ENCODE measurements at regions not wholly inside any gene's neighbourhood (a gene's known extent, or its start where the extent isn't known, plus 50 kb on each side); places are given as distances from the start of the nearest gene placed in this dataset.

DNA sequence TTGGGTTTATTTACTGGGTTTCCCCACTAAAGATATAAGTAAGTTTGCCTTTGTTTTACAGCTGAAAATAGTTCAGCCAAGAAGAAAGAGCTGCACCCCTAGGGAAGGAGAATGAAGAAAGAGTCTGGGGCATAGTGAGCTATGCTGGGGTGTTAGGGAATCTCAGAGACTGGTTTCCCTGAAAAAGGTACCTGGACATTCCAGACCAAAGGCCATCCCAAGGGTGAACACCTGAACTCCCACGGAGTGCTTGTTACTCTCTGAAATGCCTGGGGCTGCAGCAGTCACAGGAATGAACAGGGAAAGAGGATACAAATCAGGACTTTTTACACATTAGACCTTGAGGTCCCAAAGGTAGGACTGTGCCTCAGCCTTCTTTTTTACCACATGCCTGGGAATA, 337.6 kb upstream of the SLC10A2 start:
- H3K9me3 ChIP-seq (ENCODE audit: insufficient read depth in 2 of 2, low read depth in 1 of 2, low read length in 1 of 2), result peaks cover under 1 to 6% of the 10 kb centered on the region in 2 experiments
- H3K79me1 ChIP-seq (ENCODE audit: low read depth, low read length), result no peaks in the 10 kb centered on the region
- H3K23ac ChIP-seq (ENCODE audit: insufficient read length), result no peak overlapping the region
- H2BK5ac ChIP-seq (ENCODE audit: low read depth, low read length), result peak overlapping the region; percentile 6; the same call in 1 of the 2 replicates
- H2BK20ac ChIP-seq (ENCODE audit: low read length), result no peak overlapping the region
- TF ChIP-seq JUND (IDR thresholded peaks at IDR 0.05; ENCODE audit: low read length) (no peak), SP1 (IDR thresholded peaks at IDR 0.05; ENCODE audit: low read depth, low read length) (no peak), GTF2F1 (IDR thresholded peaks at IDR 0.05; ENCODE audit: borderline replicate concordance, low read depth, low read length) (no peak), TCF12 (IDR thresholded peaks at IDR 0.05; ENCODE audit: low read depth, low read length) (no peak), CBX8 (IDR thresholded peaks at IDR 0.05; ENCODE audit: borderline replicate concordance, low read depth, low read length) (no peak), CHD1 (IDR thresholded peaks at IDR 0.05; ENCODE audit: low read depth, low read length) (no peak), RAD21 (IDR thresholded peaks at IDR 0.05 in 1 of 2, conservative IDR thresholded peaks at IDR 0.05 in 1 of 2; ENCODE audit: low read depth in 2 of 2, low read length in 2 of 2) (no peak), POLR2AphosphoS5 (IDR thresholded peaks at IDR 0.05; ENCODE audit: low read depth, low read length) (no peak)
- TF ChIP-seq, protein P1, sequence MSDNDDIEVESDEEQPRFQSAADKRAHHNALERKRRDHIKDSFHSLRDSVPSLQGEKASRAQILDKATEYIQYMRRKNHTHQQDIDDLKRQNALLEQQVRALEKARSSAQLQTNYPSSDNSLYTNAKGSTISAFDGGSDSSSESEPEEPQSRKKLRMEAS (IDR thresholded peaks at IDR 0.05), result no peak
- H2AFZ ChIP-seq (ENCODE audit: low read length), result no peak overlapping the region
- H3K79me2 ChIP-seq (ENCODE audit: control insufficient read depth in 1 of 2, insufficient read depth in 2 of 2, low read length in 2 of 2), result no peaks in the 10 kb centered on the region
- no peak for FAIRE-seq
- H2BK12ac ChIP-seq (ENCODE audit: low read depth, low read length), result no peak overlapping the region
- H2BK15ac ChIP-seq (ENCODE audit: low read length), result no peak overlapping the region
- no peaks in the 10 kb centered on the region for H3K27me3 ChIP-seq (replicated peaks in 1 of 4; ENCODE audit: control insufficient read depth in 3 of 4, extremely low read depth in 1 of 4, insufficient read depth in 3 of 4, low read length in 3 of 4)
- ChIA-PET CTCF (ENCODE audit: partially characterized antibody) (no interaction called here), POLR2A (ENCODE audit: partially characterized antibody) (no interaction called here)
- no peak overlapping the region for H3K9ac ChIP-seq (replicated peaks in 1 of 4; ENCODE audit: extremely low read depth in 1 of 4, low read depth in 3 of 4, low read length in 3 of 4)
- H3K27ac ChIP-seq (ENCODE audit: low read depth, low read length), result no peak overlapping the region
- H2BK120ac ChIP-seq (replicated peaks; ENCODE audit: low read depth, low read length), result no peak overlapping the region
- H4K5ac ChIP-seq (ENCODE audit: insufficient read length, low read depth, low read length), result no peak overlapping the region
- WGBS, 2 experiments (ENCODE audit: extremely low coverage in 1 of 2, insufficient coverage in 1 of 2, insufficient read length in 1 of 2, insufficient replicate concordance in 2 of 2, low coverage in 1 of 2, low lambda C conversion rate in 2 of 2, missing lambda C conversion rate in 1 of 2), result 41% methylated on average over 1 of the region's 1 CpG; no CpG with 5 or more reads in 1 of the 2 experiments
- H3K4ac ChIP-seq (replicated peaks; ENCODE audit: insufficient read length, low read depth, low read length), result no peak overlapping the region
- no peak overlapping the region for H3K56ac ChIP-seq (replicated peaks; ENCODE audit: insufficient read length, low read depth, low read length)
- no peak overlapping the region for H3K18ac ChIP-seq (ENCODE audit: extremely low read depth, low read length)
- H2AK5ac ChIP-seq (ENCODE audit: low read depth, low read length), result no peak overlapping the region
- H3K4me2 ChIP-seq (ENCODE audit: insufficient read depth in 1 of 2, low read depth in 2 of 2, low read length in 2 of 2), result peak overlapping the region; percentile 8 to 46; a peak in 1 of 4 replicates
- DNase-seq (ENCODE audit: low read depth in 1 of 2, low spot score in 2 of 2), result no peak
- no peak overlapping the region for H4K91ac ChIP-seq (replicated peaks; ENCODE audit: insufficient read length, low read length)
- H4K8ac ChIP-seq (ENCODE audit: extremely low read depth, insufficient read depth, low read length), result no peak overlapping the region
- no peak overlapping the region for H3K4me3 ChIP-seq (ENCODE audit: extremely low read depth in 1 of 4, insufficient read depth in 2 of 4, low read depth in 3 of 4, low read length in 4 of 4)
- H4K20me1 ChIP-seq (replicated peaks in 1 of 2; ENCODE audit: control insufficient read depth in 1 of 2, insufficient read depth in 2 of 2, low read length in 2 of 2), result no peaks in the 10 kb centered on the region
- no peaks in the 10 kb centered on the region for H3K23me2 ChIP-seq (ENCODE audit: low read depth, low read length)
- no peak overlapping the region for H3K14ac ChIP-seq (ENCODE audit: insufficient read length)
- H3K4me1 ChIP-seq (replicated peaks in 1 of 4; ENCODE audit: control insufficient read depth in 3 of 4, insufficient read depth in 4 of 4, low read length in 3 of 4), result peaks cover 0 to 14% (median 10%) of the 10 kb centered on the region in 4 experiments; a peak in 5 of 7 replicates
- no peaks in the 10 kb centered on the region; a peak in 1 of 8 replicates for H3K36me3 ChIP-seq (ENCODE audit: control insufficient read depth in 2 of 4, insufficient read depth in 4 of 4, low read length in 3 of 4)
